Muscle layer of duodenum (tissue), 2 donors: ENCODE measurements at regions not wholly inside any gene's neighbourhood (a gene's known extent, or its start where the extent isn't known, plus 50 kb on each side); places are given as distances from the start of the nearest gene placed in this dataset.

Experiments used
- H3K27ac ChIP-seq: one replicate; pipeline ENCODE4 v1.7.0; 2013; ENCODE audit warnings: mild to moderate bottlenecking, low read length
- H3K27me3 ChIP-seq: one replicate; pipeline ENCODE4 v1.7.0; 2013; ENCODE audit warnings: low read depth, mild to moderate bottlenecking, control low read depth, low read length
- H3K36me3 ChIP-seq, 2 donors: one replicate each; pipeline ENCODE4 v1.7.0; 2013; ENCODE audit warnings: low read length in 2 of 2, control low read depth in 1 of 2, mild to moderate bottlenecking in 1 of 2; ENCODE audit not compliant: insufficient read depth in 2 of 2, control insufficient read depth in 1 of 2
- H3K4me1 ChIP-seq, 2 donors: one replicate each; pipeline ENCODE4 v1.7.0; 2013; ENCODE audit warnings: low read length in 2 of 2, mild to moderate bottlenecking in 2 of 2, control low read depth in 1 of 2, moderate library complexity in 1 of 2; ENCODE audit not compliant: insufficient read depth in 2 of 2, control insufficient read depth in 1 of 2
- H3K4me3 ChIP-seq, 2 donors: one replicate each; pipeline ENCODE4 v1.7.0; 2013; ENCODE audit warnings: low read length in 2 of 2, low read depth in 1 of 2, mild to moderate bottlenecking in 1 of 2
- H3K9me3 ChIP-seq, 2 donors: one replicate each; pipeline ENCODE4 v1.7.0; 2013; ENCODE audit warnings: low read length in 2 of 2, control low read depth in 1 of 2, mild to moderate bottlenecking in 1 of 2; ENCODE audit not compliant: control insufficient read depth in 1 of 2
- donor health status: healthy.

- Histone ChIP-seq H3K27me3 (no peaks in the 10 kb centered on the region), H3K4me3 (no peak overlapping the region), H3K27ac (no peak overlapping the region), H3K9me3 (no peaks in the 10 kb centered on the region), H3K4me1 (no peaks in the 10 kb centered on the region), H3K36me3 (no peaks in the 10 kb centered on the region)
Observed at GRCh38 chr21:38948377-38949069, 142.8 kb downstream of the ETS2 start.

GRCh38 chr21:38945545-38946245 lies 140.0 kb downstream of the ETS2 start:
- no peaks in the 10 kb centered on the region for H3K4me1 ChIP-seq
- H3K27ac ChIP-seq: no peak overlapping the region
- no peaks in the 10 kb centered on the region for H3K27me3 ChIP-seq
- H3K4me3 ChIP-seq: no peak overlapping the region
- H3K9me3 ChIP-seq: no peaks in the 10 kb centered on the region
- no peaks in the 10 kb centered on the region for H3K36me3 ChIP-seq

- Histone ChIP-seq H3K27ac (no peak overlapping the region), H3K4me3 (no peak overlapping the region), H3K9me3 (no peaks in the 10 kb centered on the region), H3K4me1 (no peaks in the 10 kb centered on the region), H3K36me3 (no peaks in the 10 kb centered on the region), H3K27me3 (no peaks in the 10 kb centered on the region)
Observed at GRCh38 chr21:38944903-38945302, 139.2 kb downstream of the ETS2 start.

GRCh38 chr21:38944402-38944801 lies 138.7 kb downstream of the ETS2 start:
- no peaks in the 10 kb centered on the region for H3K27me3 ChIP-seq
- no peak overlapping the region for H3K4me3 ChIP-seq
- no peaks in the 10 kb centered on the region for H3K4me1 ChIP-seq
- H3K9me3 ChIP-seq: no peaks in the 10 kb centered on the region
- H3K27ac ChIP-seq: no peak overlapping the region
- no peaks in the 10 kb centered on the region for H3K36me3 ChIP-seq

GRCh38 chr21:38942748-38943211 lies 137.1 kb downstream of the ETS2 start:
- Histone ChIP-seq H3K4me3 (no peak overlapping the region), H3K27ac (no peak overlapping the region), H3K4me1 (no peaks in the 10 kb centered on the region), H3K9me3 (no peaks in the 10 kb centered on the region), H3K27me3 (no peaks in the 10 kb centered on the region), H3K36me3 (no peaks in the 10 kb centered on the region)

- Histone ChIP-seq H3K9me3 (no peaks in the 10 kb centered on the region), H3K4me1 (no peaks in the 10 kb centered on the region), H3K4me3 (no peak overlapping the region), H3K36me3 (no peaks in the 10 kb centered on the region), H3K27ac (no peak overlapping the region), H3K27me3 (no peaks in the 10 kb centered on the region)
Observed at GRCh38 chr21:38938769-38939168, 133.0 kb downstream of the ETS2 start.

DNA sequence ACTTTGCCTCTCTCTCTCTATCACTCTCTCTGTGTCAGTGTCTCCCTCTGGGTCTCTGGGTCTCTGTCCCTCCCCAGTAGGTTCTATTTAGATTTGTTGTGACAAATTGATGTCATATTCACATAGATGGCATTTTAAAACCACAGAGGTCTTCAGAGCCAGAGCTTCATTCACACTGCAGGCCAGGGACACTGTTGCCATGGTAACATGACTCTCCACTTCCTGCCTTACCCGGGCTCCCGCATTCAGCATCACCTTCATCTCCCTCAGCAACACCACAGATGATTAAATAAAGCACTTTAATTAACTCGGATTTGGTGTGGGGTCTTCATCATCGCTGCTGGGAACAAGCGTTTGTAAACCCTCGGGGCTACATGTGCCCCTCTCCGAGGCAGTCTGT lies 132.6 kb downstream of the ETS2 start:
- Histone ChIP-seq H3K4me1 (no peaks in the 10 kb centered on the region), H3K27ac (no peak overlapping the region), H3K27me3 (no peaks in the 10 kb centered on the region), H3K4me3 (no peak overlapping the region), H3K9me3 (no peaks in the 10 kb centered on the region), H3K36me3 (no peaks in the 10 kb centered on the region)

DNA sequence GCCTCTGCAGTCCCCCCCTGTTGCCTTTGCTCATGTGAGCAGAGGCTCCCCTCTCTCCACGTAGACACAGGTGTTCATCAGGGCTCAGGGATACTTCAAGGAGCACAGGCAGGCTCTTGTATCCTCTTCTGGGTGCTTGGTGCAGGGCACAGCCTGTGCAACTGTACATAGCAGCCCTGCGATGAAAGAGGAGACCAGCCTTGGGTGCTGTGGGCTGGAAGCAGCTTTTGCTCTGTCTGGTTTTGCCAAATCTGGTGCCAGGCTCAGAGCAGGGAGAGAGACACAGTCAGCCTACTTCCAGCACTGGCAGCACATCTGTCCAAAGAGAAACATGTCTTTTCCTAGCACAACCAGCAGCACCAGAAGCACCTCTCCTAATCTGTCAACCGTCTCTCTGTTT lies 132.1 kb downstream of the ETS2 start:
- Histone ChIP-seq H3K27me3 (no peaks in the 10 kb centered on the region), H3K27ac (no peak overlapping the region), H3K36me3 (no peaks in the 10 kb centered on the region), H3K4me3 (no peak overlapping the region), H3K9me3 (no peaks in the 10 kb centered on the region), H3K4me1 (no peaks in the 10 kb centered on the region)

DNA sequence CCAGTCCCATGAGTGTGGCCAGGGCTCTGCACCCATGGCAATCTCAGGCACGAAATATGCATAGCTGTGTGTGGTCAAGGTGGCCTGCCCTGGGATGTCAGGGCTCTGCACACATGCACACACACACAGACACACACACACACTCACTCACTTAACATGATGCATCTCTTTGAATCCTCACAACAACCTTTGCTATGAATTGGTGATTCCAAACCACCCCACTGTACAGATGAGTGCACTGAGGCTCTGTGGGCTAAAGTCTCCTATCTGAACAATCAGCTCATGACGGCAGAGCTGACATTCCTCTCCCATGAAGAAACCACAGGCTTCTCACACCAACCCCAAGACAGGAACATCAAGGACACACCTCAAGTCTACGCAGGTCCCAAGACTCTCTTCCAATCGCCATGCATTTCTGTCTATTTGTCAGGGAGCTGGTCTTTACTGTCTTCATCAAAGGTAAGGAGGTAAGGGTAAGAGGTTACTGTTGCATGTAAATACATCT lies 131.6 kb downstream of the ETS2 start:
- Histone ChIP-seq H3K4me3 (no peak overlapping the region), H3K4me1 (no peaks in the 10 kb centered on the region), H3K27me3 (no peaks in the 10 kb centered on the region), H3K27ac (no peak overlapping the region), H3K36me3 (no peaks in the 10 kb centered on the region), H3K9me3 (no peaks in the 10 kb centered on the region)

- H3K9me3 ChIP-seq: no peaks in the 10 kb centered on the region
- H3K4me3 ChIP-seq: no peak overlapping the region
- no peaks in the 10 kb centered on the region for H3K27me3 ChIP-seq
- H3K27ac ChIP-seq: no peak overlapping the region
- no peaks in the 10 kb centered on the region for H3K36me3 ChIP-seq
- no peaks in the 10 kb centered on the region for H3K4me1 ChIP-seq
Observed at GRCh38 chr21:38936240-38936639, 130.5 kb downstream of the ETS2 start.

DNA sequence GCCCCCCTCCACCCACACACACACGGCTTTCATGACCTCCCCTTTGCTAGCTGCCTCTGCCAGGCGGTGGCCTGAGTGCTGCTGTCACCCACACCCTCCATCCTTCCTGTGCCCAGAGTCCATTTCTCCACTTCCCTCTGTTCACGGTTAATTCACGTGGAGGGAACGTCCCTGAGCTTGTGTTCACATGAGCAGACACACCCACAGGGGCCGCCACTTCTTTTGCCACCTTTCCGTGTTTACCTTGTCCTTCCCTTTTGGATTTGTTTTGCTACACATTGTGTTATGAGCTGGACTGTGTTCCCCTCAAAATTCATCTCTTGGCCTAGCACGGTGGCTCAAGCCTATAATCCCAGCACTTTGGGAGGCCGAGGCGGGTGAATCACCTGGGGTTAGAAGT lies 128.0 kb downstream of the ETS2 start:
- H3K36me3 ChIP-seq: no peaks in the 10 kb centered on the region
- no peak overlapping the region for H3K4me3 ChIP-seq

More for the DNA sequence above, 128.0 kb downstream of the ETS2 start:
- Histone ChIP-seq H3K4me1 (no peaks in the 10 kb centered on the region), H3K27me3 (no peaks in the 10 kb centered on the region), H3K27ac (no peak overlapping the region), H3K9me3 (peaks cover 0 to 3% of the 10 kb centered on the region in 2 donors)
